Loucy (cell line): ENCODE measurements at regions not wholly inside any gene's neighbourhood (a gene's known extent, or its start where the extent isn't known, plus 50 kb on each side); places are given as distances from the start of the nearest gene placed in this dataset.

Experiments used
- EZH2phosphoT487 ChIP-seq: fragments of 200-600 bp; IDR thresholded peaks from 2 replicates; pipeline ENCODE4 v1.6.1; 2018; ENCODE audit warnings: antibody characterized with exemption, mild to moderate bottlenecking, moderate library complexity, borderline replicate concordance
- TF ChIP-seq, protein P1 (sequence below): fragments of 200-600 bp; sonication (generic); conservative IDR thresholded peaks from 2 replicates; pipeline ENCODE4 v1.5.1; 2014; ENCODE audit warnings: mild to moderate bottlenecking, antibody characterized with exemption, low read length

DNA sequence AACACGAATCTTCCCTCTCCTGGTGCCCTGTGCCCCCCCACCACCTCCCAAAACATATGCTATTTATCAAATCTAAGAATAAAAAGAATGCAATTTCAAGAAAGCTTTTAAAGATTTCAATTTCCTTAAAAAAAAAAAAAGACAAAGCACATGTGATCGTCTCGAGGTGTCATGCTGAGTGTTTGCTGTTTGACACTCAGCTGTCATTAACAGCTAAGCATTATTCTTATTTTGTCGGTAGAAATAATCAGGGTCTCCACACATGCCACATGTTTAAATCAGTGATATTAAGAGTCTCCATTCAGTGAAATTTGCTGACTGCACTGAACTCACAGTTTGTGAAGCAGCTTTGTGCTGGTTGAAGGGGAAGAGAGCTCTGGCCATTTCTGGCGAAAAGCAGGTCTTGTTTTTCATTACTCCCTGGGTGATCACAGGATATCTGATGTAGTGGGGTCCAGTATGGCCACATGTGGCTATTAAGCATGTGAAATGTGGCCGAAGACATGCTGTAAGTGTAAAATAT, 281.8 kb downstream of the SATB1 start:
- TF ChIP-seq, protein P1, sequence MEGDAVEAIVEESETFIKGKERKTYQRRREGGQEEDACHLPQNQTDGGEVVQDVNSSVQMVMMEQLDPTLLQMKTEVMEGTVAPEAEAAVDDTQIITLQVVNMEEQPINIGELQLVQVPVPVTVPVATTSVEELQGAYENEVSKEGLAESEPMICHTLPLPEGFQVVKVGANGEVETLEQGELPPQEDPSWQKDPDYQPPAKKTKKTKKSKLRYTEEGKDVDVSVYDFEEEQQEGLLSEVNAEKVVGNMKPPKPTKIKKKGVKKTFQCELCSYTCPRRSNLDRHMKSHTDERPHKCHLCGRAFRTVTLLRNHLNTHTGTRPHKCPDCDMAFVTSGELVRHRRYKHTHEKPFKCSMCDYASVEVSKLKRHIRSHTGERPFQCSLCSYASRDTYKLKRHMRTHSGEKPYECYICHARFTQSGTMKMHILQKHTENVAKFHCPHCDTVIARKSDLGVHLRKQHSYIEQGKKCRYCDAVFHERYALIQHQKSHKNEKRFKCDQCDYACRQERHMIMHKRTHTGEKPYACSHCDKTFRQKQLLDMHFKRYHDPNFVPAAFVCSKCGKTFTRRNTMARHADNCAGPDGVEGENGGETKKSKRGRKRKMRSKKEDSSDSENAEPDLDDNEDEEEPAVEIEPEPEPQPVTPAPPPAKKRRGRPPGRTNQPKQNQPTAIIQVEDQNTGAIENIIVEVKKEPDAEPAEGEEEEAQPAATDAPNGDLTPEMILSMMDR = no peak
- no peak for TF ChIP-seq EZH2phosphoT487
